Astrocyte (in vitro differentiated cells and primary cell): ENCODE measurements at regions not wholly inside any gene's neighbourhood (a gene's known extent, or its start where the extent isn't known, plus 50 kb on each side); places are given as distances from the start of the nearest gene placed in this dataset.

Source experiments
- DNase-seq: peaks from one replicate; pipeline ENCODE4 v3.0.0-alpha.2; 2010; ENCODE audit warnings: low read depth
- FAIRE-seq: peaks from 2 replicates; lab custom pipeline; 2011; peaks lifted over from hg19 to GRCh38; lab: Jason Lieb, UNC
- H2AFZ ChIP-seq: 2 replicates; pipeline ENCODE4 v1.6.0; 2012; ENCODE audit warnings: low read depth, low read length, inconsistent platforms
- H3K27ac ChIP-seq: 2 replicates; pipeline ENCODE4 v1.5.1; 2011; ENCODE audit warnings: low read depth, low read length, inconsistent platforms
- H3K27me3 ChIP-seq: 2 replicates; pipeline ENCODE4 v1.6.0; 2011; ENCODE audit warnings: low read length, inconsistent platforms; ENCODE audit not compliant: insufficient read depth
- H3K36me3 ChIP-seq: 2 replicates; pipeline ENCODE4 v1.5.1; 2011; ENCODE audit warnings: low read length, inconsistent platforms; ENCODE audit not compliant: insufficient read depth
- H3K4me1 ChIP-seq: 2 replicates; pipeline ENCODE4 v1.5.1; 2011; ENCODE audit warnings: low read length, inconsistent platforms; ENCODE audit not compliant: insufficient read depth
- H3K4me2 ChIP-seq: 2 replicates; pipeline ENCODE4 v1.6.0; 2012; ENCODE audit warnings: low read length, inconsistent platforms
- H3K4me3 ChIP-seq: 2 replicates; pipeline ENCODE4 v1.5.1; 2011; ENCODE audit warnings: low read depth, mild to moderate bottlenecking, low read length, inconsistent platforms; ENCODE audit not compliant: insufficient read depth
- H3K79me2 ChIP-seq: 2 replicates; pipeline ENCODE4 v1.6.0; 2012; ENCODE audit warnings: mild to moderate bottlenecking, low read length, inconsistent platforms; ENCODE audit not compliant: insufficient read depth
- H3K9ac ChIP-seq: 2 replicates; pipeline ENCODE4 v1.6.0; 2012; ENCODE audit warnings: mild to moderate bottlenecking, low read length, inconsistent platforms
- H3K9me3 ChIP-seq: 2 replicates; pipeline ENCODE4 v1.5.1; 2012; ENCODE audit warnings: low read depth, mild to moderate bottlenecking, low read length, inconsistent platforms; ENCODE audit not compliant: insufficient read depth
- H4K20me1 ChIP-seq: 2 replicates; pipeline ENCODE4 v1.6.0; 2012; ENCODE audit warnings: low read length, inconsistent platforms; ENCODE audit not compliant: insufficient read depth
- H3K27ac Mint-ChIP-seq: one replicate; pipeline ENCODE4 v1.8.0; 2021; ENCODE audit warnings: mild to moderate bottlenecking, mixed read lengths; ENCODE audit not compliant: unreplicated experiment
- H3K27me3 Mint-ChIP-seq: one replicate; pipeline ENCODE4 v1.8.0; 2021; ENCODE audit warnings: low read depth, mixed read lengths; ENCODE audit not compliant: unreplicated experiment
- H3K36me3 Mint-ChIP-seq: one replicate; pipeline ENCODE4 v1.8.0; 2021; ENCODE audit warnings: low read depth, mixed read lengths; ENCODE audit not compliant: unreplicated experiment
- H3K4me1 Mint-ChIP-seq: one replicate; pipeline ENCODE4 v1.8.0; 2021; ENCODE audit warnings: low read depth, mixed read lengths; ENCODE audit not compliant: unreplicated experiment
- H3K4me3 Mint-ChIP-seq: one replicate; pipeline ENCODE4 v1.8.0; 2021; ENCODE audit warnings: mild to moderate bottlenecking, moderate library complexity, mixed read lengths; ENCODE audit not compliant: unreplicated experiment
- H3K9me3 Mint-ChIP-seq: one replicate; pipeline ENCODE4 v1.8.0; 2021; ENCODE audit warnings: mild to moderate bottlenecking, mixed read lengths; ENCODE audit not compliant: unreplicated experiment
- CTCF ChIP-seq: IDR thresholded peaks from 2 replicates; pipeline ENCODE4 v1.5.1; 2011; ENCODE audit warnings: low read depth, mild to moderate bottlenecking, inconsistent platforms, low read length, moderate library complexity; ENCODE audit not compliant: insufficient read depth
- EZH2 ChIP-seq: IDR thresholded peaks from 2 replicates; pipeline ENCODE4 v1.6.1; 2012; ENCODE audit warnings: mild to moderate bottlenecking, low read length, inconsistent platforms; ENCODE audit not compliant: insufficient read depth

- H4K20me1 ChIP-seq: no peaks in the 10 kb centered on the region
- H3K27me3 ChIP-seq: no peaks in the 10 kb centered on the region
- no peak overlapping the region for H2AFZ ChIP-seq
- FAIRE-seq (no peak), DNase-seq (no peak)
- TF ChIP-seq CTCF (no peak), EZH2 (no peak)
- no peaks in the 10 kb centered on the region for H3K36me3 ChIP-seq
- no peak overlapping the region for H3K9ac ChIP-seq
- H3K9me3 ChIP-seq: no peaks in the 10 kb centered on the region
- no peaks in the 10 kb centered on the region for H3K9me3 Mint-ChIP-seq
- H3K27ac ChIP-seq: no peak overlapping the region
- H3K4me3 Mint-ChIP-seq: no peak overlapping the region
- peaks cover 2% of the 10 kb centered on the region for H3K4me1 Mint-ChIP-seq
- H3K4me1 ChIP-seq: no peaks in the 10 kb centered on the region
- no peak overlapping the region for H3K4me3 ChIP-seq
- H3K27ac Mint-ChIP-seq: no peak overlapping the region
- peaks cover 2% of the 10 kb centered on the region for H3K36me3 Mint-ChIP-seq
- no peak overlapping the region for H3K4me2 ChIP-seq
- peaks cover 30% of the 10 kb centered on the region for H3K27me3 Mint-ChIP-seq
- H3K79me2 ChIP-seq: no peaks in the 10 kb centered on the region
Measured at GRCh38 chr2:18845854-18846445, 256.6 kb upstream of the NT5C1B start.

GRCh38 chr2:18842836-18843235 is 253.5 kb upstream of the NT5C1B start:
- Mint-ChIP-seq H3K4me1 (no peaks in the 10 kb centered on the region), H3K9me3 (no peaks in the 10 kb centered on the region), H3K27ac (no peak overlapping the region), H3K4me3 (no peak overlapping the region), H3K36me3 (peaks cover 2% of the 10 kb centered on the region), H3K27me3 (peaks cover 31% of the 10 kb centered on the region)
- H3K4me2 ChIP-seq: no peak overlapping the region
- H3K9ac ChIP-seq: no peak overlapping the region
- H3K4me1 ChIP-seq: no peaks in the 10 kb centered on the region
- TF ChIP-seq EZH2 (no peak), CTCF (no peak)
- H3K4me3 ChIP-seq: no peak overlapping the region
- H3K9me3 ChIP-seq: no peaks in the 10 kb centered on the region
- H3K79me2 ChIP-seq: no peaks in the 10 kb centered on the region
- no peaks in the 10 kb centered on the region for H4K20me1 ChIP-seq
- H2AFZ ChIP-seq: no peak overlapping the region
- no peak overlapping the region for H3K27ac ChIP-seq
- DNase-seq: no peak
- H3K36me3 ChIP-seq: no peaks in the 10 kb centered on the region
- no peak for FAIRE-seq
- no peaks in the 10 kb centered on the region for H3K27me3 ChIP-seq
